MM.1S (cell line): ENCODE measurements at regions not wholly inside any gene's neighbourhood (a gene's known extent, or its start where the extent isn't known, plus 50 kb on each side); places are given as distances from the start of the nearest gene placed in this dataset.

Experiments
- DNase-seq: peaks from one replicate; pipeline ENCODE4 v3.0.0-alpha.2; 2015
- H2AFZ ChIP-seq: fragments of 300-600 bp; sonication (generic); 2 replicates; pipeline ENCODE4 v1.6.0; 2016; ENCODE audit warnings: antibody characterized with exemption, low read length
- H3F3A ChIP-seq: fragments of 300-600 bp; sonication (generic); 2 replicates; pipeline ENCODE4 v1.6.1; 2016; ENCODE audit warnings: mild to moderate bottlenecking, antibody characterized with exemption, low read length, moderate library complexity, mixed read lengths; ENCODE audit not compliant: insufficient read depth
- H3K27ac ChIP-seq: fragments of 300-600 bp; sonication (generic); 2 replicates; pipeline ENCODE4 v1.5.1; 2016; ENCODE audit warnings: mild to moderate bottlenecking, low read length
- H3K27me3 ChIP-seq: fragments of 300-600 bp; sonication (generic); replicated peaks from 2 replicates; pipeline ENCODE4 v1.6.0; 2016; ENCODE audit warnings: low read length; ENCODE audit not compliant: insufficient read depth
- H3K36me3 ChIP-seq: fragments of 300-600 bp; sonication (generic); replicated peaks from 2 replicates; pipeline ENCODE4 v1.6.1; 2016; ENCODE audit warnings: mild to moderate bottlenecking, low read length, mixed read lengths; ENCODE audit not compliant: insufficient read depth
- H3K4me1 ChIP-seq: fragments of 300-600 bp; sonication (generic); 2 replicates; pipeline ENCODE4 v1.6.1; 2016; ENCODE audit warnings: low read length, mixed read lengths
- H3K4me2 ChIP-seq: fragments of 300-600 bp; sonication (generic); 2 replicates; pipeline ENCODE4 v1.6.0; 2016; ENCODE audit warnings: low read depth, low read length
- H3K4me3 ChIP-seq: fragments of 300-600 bp; sonication (generic); 2 replicates; pipeline ENCODE4 v1.5.1; 2016; ENCODE audit warnings: low read length, mixed read lengths
- H3K79me2 ChIP-seq: fragments of 300-600 bp; sonication (generic); 2 replicates; pipeline ENCODE4 v1.6.1; 2016; ENCODE audit warnings: mixed run types, low read length, mixed read lengths
- H3K9ac ChIP-seq: fragments of 300-600 bp; sonication (generic); 2 replicates; pipeline ENCODE4 v1.6.1; 2016; ENCODE audit warnings: low read length, mixed read lengths
- H3K9me2 ChIP-seq: fragments of 300-600 bp; sonication (generic); replicated peaks from 2 replicates; pipeline ENCODE4 v1.6.1; 2016; ENCODE audit warnings: mild to moderate bottlenecking, low read length, mixed read lengths; ENCODE audit not compliant: insufficient read depth
- H3K9me3 ChIP-seq: fragments of 300-600 bp; sonication (generic); replicated peaks from 2 replicates; pipeline ENCODE4 v1.6.1; 2016; ENCODE audit warnings: mild to moderate bottlenecking, low read length, mixed read lengths; ENCODE audit not compliant: insufficient read depth
- H4K20me1 ChIP-seq: fragments of 300-600 bp; sonication (generic); 2 replicates; pipeline ENCODE4 v1.6.1; 2016; ENCODE audit warnings: mild to moderate bottlenecking, low read length, moderate library complexity, mixed read lengths; ENCODE audit not compliant: insufficient read depth
- CTCF ChIP-seq: fragments of 300-600 bp; sonication (generic); IDR thresholded peaks from 2 replicates; pipeline ENCODE4 v1.5.1; 2016; ENCODE audit warnings: antibody characterized with exemption, low read length, mixed read lengths
- EZH2 ChIP-seq: fragments of 300-600 bp; sonication (generic); optimal IDR thresholded peaks from 2 replicates; pipeline ENCODE3; 2017; ENCODE audit warnings: low read depth, mild to moderate bottlenecking, antibody characterized with exemption, low read length, mixed read lengths
- EZH2phosphoT487 ChIP-seq: fragments of 300-600 bp; sonication (generic); IDR thresholded peaks from 2 replicates; pipeline ENCODE4 v1.6.1; 2018; ENCODE audit warnings: antibody characterized with exemption, low read length

DNA sequence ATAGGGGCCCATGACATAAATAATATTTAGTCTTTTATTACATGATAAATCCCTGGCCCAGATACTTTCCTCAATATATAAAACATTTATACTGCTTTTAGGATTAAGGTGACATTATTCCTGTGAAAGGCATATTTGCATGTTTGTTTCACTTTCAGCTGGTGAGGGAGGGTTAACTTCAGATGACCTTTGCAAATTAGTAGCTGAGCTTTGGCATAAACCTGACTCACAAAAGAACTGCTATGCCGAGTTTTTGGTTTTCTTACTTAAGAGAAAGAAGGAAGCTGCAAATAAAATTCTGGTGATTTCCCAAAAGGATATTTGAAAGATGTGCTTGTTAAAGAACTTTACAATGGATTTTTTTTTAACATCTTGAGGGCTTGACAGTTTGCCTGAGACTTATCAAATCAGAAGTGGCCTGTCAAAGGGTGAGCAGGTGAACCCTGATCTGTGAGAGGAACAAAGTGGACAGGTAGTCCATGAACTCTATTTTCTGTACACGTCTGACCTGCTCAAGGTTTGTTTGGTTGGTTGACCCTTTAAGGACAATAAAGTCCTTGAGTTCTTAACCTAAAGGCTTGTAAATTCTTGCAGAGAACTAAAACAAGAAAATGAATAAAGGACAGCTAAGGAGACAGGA lies 93.5 kb downstream of the FAM124B start:
- no peak overlapping the region for H2AFZ ChIP-seq
- no peaks in the 10 kb centered on the region for H4K20me1 ChIP-seq
- H3K27ac ChIP-seq = no peak overlapping the region
- no peak for TF ChIP-seq EZH2phosphoT487
- no peaks in the 10 kb centered on the region for H3K9me2 ChIP-seq
- peaks cover 8% of the 10 kb centered on the region for H3K4me1 ChIP-seq
- no peaks in the 10 kb centered on the region for H3F3A ChIP-seq
- no peak overlapping the region for H3K4me3 ChIP-seq
- peak overlapping the region; percentile 35; the same call in 1 of the 2 replicates for H3K4me2 ChIP-seq
- H3K9me3 ChIP-seq = no peaks in the 10 kb centered on the region
- no peaks in the 10 kb centered on the region for H3K79me2 ChIP-seq
- no peaks in the 10 kb centered on the region for H3K36me3 ChIP-seq
- DNase-seq = peak; percentile 68
- H3K27me3 ChIP-seq = no peaks in the 10 kb centered on the region
- H3K9ac ChIP-seq = no peak overlapping the region

- no peaks in the 10 kb centered on the region for H3K79me2 ChIP-seq
- TF ChIP-seq CTCF (no peak), EZH2 (no peak), EZH2phosphoT487 (no peak)
- no peaks in the 10 kb centered on the region for H3K36me3 ChIP-seq
- no peaks in the 10 kb centered on the region for H3K27me3 ChIP-seq
- no peaks in the 10 kb centered on the region for H3F3A ChIP-seq
- H3K4me3 ChIP-seq = no peak overlapping the region
- no peak overlapping the region for H2AFZ ChIP-seq
- H3K9ac ChIP-seq = no peak overlapping the region
- H3K4me1 ChIP-seq = no peaks in the 10 kb centered on the region
- DNase-seq = no peak
- no peaks in the 10 kb centered on the region for H4K20me1 ChIP-seq
- no peak overlapping the region for H3K27ac ChIP-seq
- H3K4me2 ChIP-seq = no peak overlapping the region
- no peaks in the 10 kb centered on the region for H3K9me3 ChIP-seq
- no peaks in the 10 kb centered on the region for H3K9me2 ChIP-seq
These were observed 99.0 kb downstream of the FAM124B start for GRCh38 chr2:224302952-224303351.

- H3K4me3 ChIP-seq = no peak overlapping the region
- H3K4me2 ChIP-seq = no peak overlapping the region
- H3K4me1 ChIP-seq = no peaks in the 10 kb centered on the region
- TF ChIP-seq EZH2 (no peak), CTCF (no peak), EZH2phosphoT487 (no peak)
- no peaks in the 10 kb centered on the region for H4K20me1 ChIP-seq
- H3F3A ChIP-seq = no peaks in the 10 kb centered on the region
- no peak overlapping the region for H3K27ac ChIP-seq
- no peak overlapping the region for H3K9ac ChIP-seq
- no peaks in the 10 kb centered on the region for H3K9me2 ChIP-seq
- no peak for DNase-seq
- no peak overlapping the region for H2AFZ ChIP-seq
- no peaks in the 10 kb centered on the region for H3K79me2 ChIP-seq
- H3K27me3 ChIP-seq = no peaks in the 10 kb centered on the region
- H3K36me3 ChIP-seq = no peaks in the 10 kb centered on the region
- no peaks in the 10 kb centered on the region for H3K9me3 ChIP-seq
These were observed 107.9 kb downstream of the FAM124B start for GRCh38 chr2:224293976-224294375.

GRCh38 chr2:224287531-224287930 lies 114.4 kb downstream of the FAM124B start:
- DNase-seq = no peak
- Histone ChIP-seq H3K9ac (no peak overlapping the region), H3K36me3 (no peaks in the 10 kb centered on the region), H3K4me1 (no peaks in the 10 kb centered on the region), H3K27me3 (no peaks in the 10 kb centered on the region), H3K79me2 (no peaks in the 10 kb centered on the region), H2AFZ (no peak overlapping the region), H3K4me3 (no peak overlapping the region), H3K9me3 (no peaks in the 10 kb centered on the region), H4K20me1 (no peaks in the 10 kb centered on the region), H3K9me2 (no peaks in the 10 kb centered on the region), H3K27ac (no peak overlapping the region), H3F3A (no peaks in the 10 kb centered on the region), H3K4me2 (no peak overlapping the region)
- TF ChIP-seq CTCF (no peak), EZH2phosphoT487 (no peak), EZH2 (no peak)
